Activated naive CD4-positive, alpha-beta T cell (primary cell): ENCODE measurements at regions not wholly inside any gene's neighbourhood (a gene's known extent, or its start where the extent isn't known, plus 50 kb on each side); places are given as distances from the start of the nearest gene placed in this dataset.
"Not testable (repeated sequence)": the region's sequence is repeated elsewhere in the genome, so short reads cannot be mapped to it uniquely, and the experiment has no call there.

Experiments
- DNase-seq, 4 experiments: peaks; one replicate each; lab custom pipeline; 2025; lab: John Stamatoyannopoulos, UW

GRCh38 chr13:50156561-50157127 lies 141.4 kb downstream of the KCNRG start:
- DNase-seq, result no peak

GRCh38 chr13:50158385-50159165 lies 143.3 kb downstream of the KCNRG start:
- DNase-seq, result no peak

- DNase-seq, result no peak
These were observed 144.4 kb downstream of the KCNRG start for GRCh38 chr13:50159607-50160006.

GRCh38 chr13:50161052-50161451 lies 145.8 kb downstream of the KCNRG start:
- no peak for DNase-seq

GRCh38 chr13:50162001-50162400 lies 146.8 kb downstream of the KCNRG start:
- DNase-seq, result no peak

GRCh38 chr13:50162567-50162966 lies 147.3 kb downstream of the KCNRG start:
- DNase-seq, result no peak

GRCh38 chr13:50167224-50167947 lies 152.1 kb downstream of the KCNRG start:
- DNase-seq, result no peak

- no peak for DNase-seq
These were observed 152.7 kb downstream of the KCNRG start for GRCh38 chr13:50167967-50168366.

- DNase-seq, result no peak
These were observed 153.5 kb downstream of the KCNRG start for GRCh38 chr13:50168786-50169185.

- no peak for DNase-seq
These were observed 155.3 kb downstream of the KCNRG start for GRCh38 chr13:50170447-50171037.

- DNase-seq, result no peak
These were observed 156.5 kb downstream of the KCNRG start for GRCh38 chr13:50171590-50172282.

- DNase-seq, result not testable (repeated sequence)
These were observed 157.8 kb downstream of the KCNRG start for GRCh38 chr13:50173045-50173444.

- DNase-seq, result no peak
These were observed 159.4 kb downstream of the KCNRG start for GRCh38 chr13:50174630-50175029.

GRCh38 chr13:50179977-50180376 lies 164.7 kb downstream of the KCNRG start:
- no peak for DNase-seq

GRCh38 chr13:50185769-50186763 lies 170.8 kb downstream of the KCNRG start:
- not testable (repeated sequence) for DNase-seq

GRCh38 chr13:50187352-50188029 lies 172.2 kb downstream of the KCNRG start:
- DNase-seq, result no peak

GRCh38 chr13:50188696-50189095 lies 173.5 kb downstream of the KCNRG start:
- no peak for DNase-seq

- DNase-seq, result no peak
These were observed 174.2 kb downstream of the KCNRG start for GRCh38 chr13:50189450-50189849.

- DNase-seq, result no peak
These were observed 175.8 kb downstream of the KCNRG start for GRCh38 chr13:50191004-50191403.

- no peak for DNase-seq
These were observed 177.1 kb downstream of the KCNRG start for GRCh38 chr13:50192272-50192813.
